A673 (cell line): ENCODE measurements at regions not wholly inside any gene's neighbourhood (a gene's known extent, or its start where the extent isn't known, plus 50 kb on each side); places are given as distances from the start of the nearest gene placed in this dataset.

Experiments used
- EZH2 ChIP-seq: fragments of 200-600 bp; sonication (generic); IDR thresholded peaks from 2 replicates; pipeline ENCODE4 v1.6.1; 2017; ENCODE audit warnings: borderline replicate concordance, low read depth, mild to moderate bottlenecking, mixed read lengths, antibody characterized with exemption, low read length; ENCODE audit not compliant: poor library complexity, severe bottlenecking
- TF ChIP-seq, protein P1 (sequence below): fragments of 300-800, 200-600 bp; sonication (generic); conservative IDR thresholded peaks from 2 replicates; pipeline ENCODE4 v1.5.1; 2017; ENCODE audit warnings: low read depth, mild to moderate bottlenecking, antibody characterized with exemption, low read length, moderate library complexity, mixed read lengths

GRCh38 chr6:156260815-156261214 lies 516.4 kb upstream of the ARID1B start:
- TF ChIP-seq, protein P1, sequence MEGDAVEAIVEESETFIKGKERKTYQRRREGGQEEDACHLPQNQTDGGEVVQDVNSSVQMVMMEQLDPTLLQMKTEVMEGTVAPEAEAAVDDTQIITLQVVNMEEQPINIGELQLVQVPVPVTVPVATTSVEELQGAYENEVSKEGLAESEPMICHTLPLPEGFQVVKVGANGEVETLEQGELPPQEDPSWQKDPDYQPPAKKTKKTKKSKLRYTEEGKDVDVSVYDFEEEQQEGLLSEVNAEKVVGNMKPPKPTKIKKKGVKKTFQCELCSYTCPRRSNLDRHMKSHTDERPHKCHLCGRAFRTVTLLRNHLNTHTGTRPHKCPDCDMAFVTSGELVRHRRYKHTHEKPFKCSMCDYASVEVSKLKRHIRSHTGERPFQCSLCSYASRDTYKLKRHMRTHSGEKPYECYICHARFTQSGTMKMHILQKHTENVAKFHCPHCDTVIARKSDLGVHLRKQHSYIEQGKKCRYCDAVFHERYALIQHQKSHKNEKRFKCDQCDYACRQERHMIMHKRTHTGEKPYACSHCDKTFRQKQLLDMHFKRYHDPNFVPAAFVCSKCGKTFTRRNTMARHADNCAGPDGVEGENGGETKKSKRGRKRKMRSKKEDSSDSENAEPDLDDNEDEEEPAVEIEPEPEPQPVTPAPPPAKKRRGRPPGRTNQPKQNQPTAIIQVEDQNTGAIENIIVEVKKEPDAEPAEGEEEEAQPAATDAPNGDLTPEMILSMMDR: no peak
- TF ChIP-seq EZH2: no peak
